Common myeloid progenitor, CD34-positive (primary cell): ENCODE measurements at regions not wholly inside any gene's neighbourhood (a gene's known extent, or its start where the extent isn't known, plus 50 kb on each side); places are given as distances from the start of the nearest gene placed in this dataset.

ENCODE experiments used
- CTCF ChIA-PET: fragments of 350-600 bp; sonication (Branson Sonifier 250); formaldehyde crosslinking; loops from one replicate; lab custom pipeline; 2021; ENCODE audit warnings: antibody characterized with exemption; lab: Charles Lee
- POLR2A ChIA-PET: fragments of 350-600 bp; sonication (Branson Sonifier 250); formaldehyde crosslinking; loops from one replicate; lab custom pipeline; 2021; ENCODE audit warnings: antibody characterized with exemption; lab: Charles Lee
- DNase-seq, 3 donors: peaks; one replicate each; pipeline versions ENCODE4 v3.0.0 to v3.0.0-alpha.2; 2013
- H3K27ac ChIP-seq, 2 experiments: 1 replicate in 1 of 2; 2 replicates in 1 of 2; pipeline ENCODE4 v1.7.0; 2013; ENCODE audit warnings: inconsistent platforms in 2 of 2, low read length in 2 of 2, mild to moderate bottlenecking in 2 of 2, low read depth in 1 of 2, moderate library complexity in 1 of 2; ENCODE audit not compliant: severe bottlenecking in 2 of 2, insufficient read depth in 1 of 2, poor library complexity in 1 of 2
- H3K27me3 ChIP-seq, 5 experiments: replicated peaks in 2 of 5; 1 replicate in 3 of 5; 2 replicates in 2 of 5; pipeline versions ENCODE4 v1.6.1 to v1.7.0; 2013; ENCODE audit warnings: low read length in 4 of 5, mild to moderate bottlenecking in 2 of 5, moderate library complexity in 2 of 5, inconsistent platforms in 1 of 5; ENCODE audit not compliant: insufficient read depth in 5 of 5, control insufficient read depth in 4 of 5
- H3K36me3 ChIP-seq, 4 experiments: 1 replicate in 2 of 4; 2 replicates in 2 of 4; pipeline versions ENCODE4 v1.6.1 to v1.7.0; 2013; ENCODE audit warnings: low read length in 3 of 4, control low read depth in 1 of 4, mild to moderate bottlenecking in 1 of 4; ENCODE audit not compliant: control insufficient read depth in 4 of 4, insufficient read depth in 4 of 4
- H3K4me1 ChIP-seq, 4 experiments: 1 replicate in 3 of 4; 2 replicates in 1 of 4; pipeline versions ENCODE4 v1.6.1 to v1.7.1; 2013; ENCODE audit warnings: low read length in 3 of 4, mild to moderate bottlenecking in 3 of 4, control low read depth in 1 of 4, inconsistent platforms in 1 of 4, moderate library complexity in 1 of 4; ENCODE audit not compliant: control insufficient read depth in 4 of 4, insufficient read depth in 4 of 4; ENCODE audit errors: control extremely low read depth in 1 of 4
- H3K4me3 ChIP-seq, 7 experiments: 1 replicate in 4 of 7; 2 replicates in 3 of 7; pipeline versions ENCODE4 v1.5.1 to v1.7.0; 2013; ENCODE audit warnings: mild to moderate bottlenecking in 7 of 7, low read length in 6 of 7, moderate library complexity in 6 of 7, inconsistent platforms in 2 of 7, low read depth in 2 of 7, control low read depth in 1 of 7; ENCODE audit not compliant: insufficient read depth in 4 of 7, control insufficient read depth in 1 of 7; ENCODE audit errors: extremely low read depth in 1 of 7
- H3K9me3 ChIP-seq, 5 experiments: 1 replicate in 4 of 5; 2 replicates in 1 of 5; pipeline versions ENCODE4 v1.6.1 to v1.7.1; 2013; ENCODE audit warnings: low read length in 4 of 5, mild to moderate bottlenecking in 2 of 5, inconsistent platforms in 1 of 5, low read depth in 1 of 5, moderate library complexity in 1 of 5; ENCODE audit not compliant: control insufficient read depth in 4 of 5, insufficient read depth in 2 of 5; ENCODE audit errors: control extremely low read depth in 1 of 5
- WGBS: methylation state at CpG from one replicate; pipeline ENCODE4 v1.1.5; 2013; ENCODE audit not compliant: insufficient coverage; 5-methylcytosine and 5-hydroxymethylcytosine counted together

DNA sequence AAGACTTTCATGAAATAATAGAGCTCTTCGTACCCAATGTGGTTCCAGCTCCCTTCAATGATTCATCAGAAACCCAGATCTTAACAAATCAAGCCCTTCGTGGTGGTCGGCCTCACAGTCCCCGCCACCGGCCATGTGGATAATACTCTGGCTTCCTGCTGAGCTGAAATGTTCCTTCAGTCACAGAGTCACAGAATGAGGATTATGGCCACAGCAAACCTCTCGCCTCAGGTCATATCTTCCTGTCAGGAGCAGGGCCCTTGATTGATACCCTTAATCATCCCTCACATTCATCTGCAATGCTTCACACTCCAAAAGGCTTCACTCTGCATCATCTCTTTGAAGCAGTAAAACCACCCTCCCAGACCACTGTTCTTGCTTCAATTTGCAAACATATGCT is 452.6 kb downstream of the OCA2 start:
- Histone ChIP-seq H3K36me3 (no peaks in the 10 kb centered on the region), H3K9me3 (peaks cover 0 to 3% (median 0%) of the 10 kb centered on the region in 5 experiments), H3K4me1 (no peaks in the 10 kb centered on the region), H3K27me3 (no peaks in the 10 kb centered on the region), H3K27ac (no peak overlapping the region), H3K4me3 (no peak overlapping the region)
- ChIA-PET CTCF (no interaction called here), POLR2A (no interaction called here)
- 60% methylated on average over 6 of the region's 6 CpGs for WGBS
- DNase-seq = no peak

DNA sequence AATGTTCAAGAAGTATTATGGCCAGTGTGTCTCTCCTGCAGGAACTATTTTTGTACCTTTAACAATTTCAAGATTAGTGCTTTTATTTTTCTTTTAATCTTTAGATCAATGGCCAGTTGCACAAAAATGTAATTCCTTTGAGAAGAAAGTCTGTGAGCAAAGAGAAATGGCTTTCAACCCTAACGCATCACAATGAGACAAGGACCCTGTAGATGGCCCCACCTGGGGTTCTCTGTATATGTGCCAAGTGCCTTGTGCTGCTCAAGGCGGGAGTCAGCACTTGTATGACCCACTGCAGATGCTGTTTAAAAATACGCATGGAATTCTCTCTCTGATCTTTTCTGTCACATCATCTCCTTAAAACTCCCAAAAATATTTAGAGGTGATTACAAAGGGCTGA is 453.4 kb downstream of the OCA2 start:
- Histone ChIP-seq H3K27ac (no peak overlapping the region), H3K4me1 (no peaks in the 10 kb centered on the region), H3K9me3 (peaks cover 0 to 3% (median 0%) of the 10 kb centered on the region in 5 experiments), H3K36me3 (no peaks in the 10 kb centered on the region), H3K4me3 (no peak overlapping the region), H3K27me3 (no peaks in the 10 kb centered on the region)
- ChIA-PET CTCF (interaction anchor here (1.8 kb wide), 1 partner anchor 10 kb away, joined by 4 read pairs; no protein-coding TSS in a partner anchor), POLR2A (no interaction called here)
- DNase-seq = no peak
- WGBS = 100% methylated on average over 1 of the region's 3 CpGs

DNA sequence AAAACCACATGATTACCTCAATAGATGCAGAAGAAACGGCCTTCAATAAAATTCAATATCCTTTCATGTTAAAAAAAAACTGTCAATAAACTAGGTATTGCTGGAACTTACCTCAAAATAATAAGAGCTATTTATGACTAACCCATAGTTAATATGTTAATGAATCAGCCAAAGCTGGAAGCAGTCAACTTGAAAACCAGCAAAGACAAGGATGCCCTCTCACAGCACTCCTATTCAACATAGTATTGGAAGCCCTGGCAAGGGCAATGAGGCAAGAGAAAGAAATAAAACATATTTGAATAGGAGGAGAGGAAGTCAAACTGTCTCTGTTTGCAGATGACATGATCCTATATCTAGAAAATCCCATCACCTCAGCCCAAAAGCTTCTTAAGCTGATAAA is 456.1 kb downstream of the OCA2 start:
- Histone ChIP-seq H3K36me3 (no peaks in the 10 kb centered on the region), H3K4me3 (no peak overlapping the region), H3K4me1 (no peaks in the 10 kb centered on the region), H3K27ac (no peak overlapping the region), H3K27me3 (no peaks in the 10 kb centered on the region), H3K9me3 (peaks cover 0 to 6% (median 3%) of the 10 kb centered on the region in 5 experiments)
- no CpG with 5 or more reads among the region's 1 CpG for WGBS
- POLR2A ChIA-PET = no interaction called here
- CTCF ChIA-PET = no interaction called here
- DNase-seq = no peak

DNA sequence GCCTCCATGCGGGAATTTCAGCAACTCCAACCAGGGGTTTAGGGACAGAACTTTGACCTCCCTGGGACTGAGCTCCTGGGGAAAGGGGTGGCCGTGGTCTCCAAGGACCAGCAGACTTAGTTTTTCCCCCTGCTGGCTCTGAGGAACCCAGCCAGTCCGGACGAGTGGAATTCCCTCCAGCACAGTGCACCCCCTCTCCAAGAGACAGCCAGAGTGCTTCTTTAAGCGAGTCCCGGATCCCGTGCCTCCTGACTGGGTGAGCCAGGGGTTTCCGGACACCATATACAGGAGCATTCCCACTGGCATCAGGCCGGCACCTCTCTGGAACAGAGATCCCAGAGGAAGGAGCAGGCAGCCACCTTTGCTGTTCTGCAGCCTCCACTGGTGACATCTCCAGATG is 459.5 kb downstream of the OCA2 start:
- Histone ChIP-seq H3K27me3 (no peaks in the 10 kb centered on the region), H3K4me1 (no peaks in the 10 kb centered on the region), H3K36me3 (no peaks in the 10 kb centered on the region), H3K27ac (no peak overlapping the region), H3K9me3 (peaks cover 0 to 6% (median 3%) of the 10 kb centered on the region in 5 experiments), H3K4me3 (no peak overlapping the region)
- DNase-seq = no peak
- 97% methylated on average over 9 of the region's 9 CpGs for WGBS
- POLR2A ChIA-PET = no interaction called here
- CTCF ChIA-PET = no interaction called here

DNA sequence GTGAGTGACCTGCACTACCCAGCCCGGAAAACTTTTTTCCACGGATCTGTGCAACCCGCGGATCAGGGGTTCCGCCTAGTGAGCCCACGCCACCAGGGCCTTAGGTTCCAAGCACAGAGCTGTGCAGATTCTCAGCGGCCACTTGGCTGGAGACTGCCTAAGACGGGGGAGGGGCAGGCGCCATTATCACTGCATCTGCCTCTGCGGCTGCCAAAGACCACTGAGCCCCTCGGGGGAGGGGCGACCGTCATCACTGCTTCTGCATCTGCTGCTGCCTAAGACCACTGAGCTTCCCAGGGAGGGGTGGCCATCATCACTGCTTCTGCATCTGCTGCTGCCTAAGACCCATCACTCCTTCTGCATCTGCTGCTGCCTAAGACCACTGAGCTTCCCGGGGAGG is 460.2 kb downstream of the OCA2 start:
- WGBS = 89% methylated on average over 14 of the region's 14 CpGs
- no peak for DNase-seq
- POLR2A ChIA-PET = no interaction called here
- no peak overlapping the region for H3K27ac ChIP-seq
- no peaks in the 10 kb centered on the region for H3K4me1 ChIP-seq
- no peak overlapping the region for H3K4me3 ChIP-seq
- H3K27me3 ChIP-seq = no peaks in the 10 kb centered on the region
- no peaks in the 10 kb centered on the region for H3K36me3 ChIP-seq
- CTCF ChIA-PET = no interaction called here
- peaks cover 0 to 6% (median 3%) of the 10 kb centered on the region in 5 experiments for H3K9me3 ChIP-seq

DNA sequence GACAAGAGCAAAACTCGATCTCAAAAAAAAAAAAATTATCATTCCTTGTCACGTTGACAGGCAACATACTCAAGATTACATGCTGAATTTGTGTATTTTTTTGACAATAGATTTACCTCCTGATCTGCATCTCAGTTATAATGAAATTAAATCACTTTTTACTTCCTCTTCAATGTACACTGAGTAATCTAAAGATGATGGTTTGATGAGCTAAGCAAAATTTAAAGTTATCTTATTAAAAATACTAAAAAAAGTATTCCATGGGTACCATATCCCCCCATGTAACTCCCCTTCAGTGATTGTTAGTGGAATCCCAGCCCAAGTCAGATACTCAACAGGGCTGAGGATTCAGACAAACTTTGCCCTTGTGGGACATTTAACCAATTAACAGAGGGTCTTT is 463.2 kb downstream of the OCA2 start:
- no CpG with 5 or more reads among the region's 2 CpGs for WGBS
- POLR2A ChIA-PET = no interaction called here

DNA sequence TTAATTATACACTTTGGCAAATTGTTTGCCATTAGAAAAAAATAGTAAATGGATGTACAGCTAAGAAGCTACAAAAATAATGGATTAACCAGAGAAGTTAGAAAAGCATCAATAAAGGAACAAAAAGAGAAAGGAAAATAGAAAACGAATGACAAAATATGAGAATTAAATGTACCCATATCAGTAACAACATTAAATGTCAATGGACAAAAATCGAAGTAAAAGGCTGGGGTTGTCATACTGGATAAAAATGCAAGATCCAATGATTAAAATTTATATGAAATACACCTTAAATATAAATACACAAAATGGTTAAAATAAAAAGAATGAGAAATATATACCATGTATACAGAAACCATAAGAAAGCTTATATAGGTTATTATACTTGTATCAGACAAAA is 470.6 kb downstream of the OCA2 start:
- Histone ChIP-seq H3K27ac (no peak overlapping the region), H3K9me3 (peaks cover 0 to 11% (median 0%) of the 10 kb centered on the region in 5 experiments), H3K36me3 (no peaks in the 10 kb centered on the region), H3K4me1 (no peaks in the 10 kb centered on the region), H3K27me3 (peaks cover 0 to 2% (median 0%) of the 10 kb centered on the region in 5 experiments), H3K4me3 (no peak overlapping the region)
- CTCF ChIA-PET = no interaction called here
- WGBS = no CpG with 5 or more reads among the region's 2 CpGs
- POLR2A ChIA-PET = no interaction called here
- no peak for DNase-seq

More for the DNA sequence above, 463.2 kb downstream of the OCA2 start:
- Histone ChIP-seq H3K36me3 (no peaks in the 10 kb centered on the region), H3K4me1 (no peaks in the 10 kb centered on the region), H3K27me3 (peaks cover 0 to 2% (median 0%) of the 10 kb centered on the region in 5 experiments), H3K27ac (no peak overlapping the region), H3K9me3 (peaks cover 0 to 6% (median 3%) of the 10 kb centered on the region in 5 experiments), H3K4me3 (no peak overlapping the region)
- no peak for DNase-seq
- CTCF ChIA-PET = no interaction called here
